PC-9 (cell line): ENCODE measurements at regions not wholly inside any gene's neighbourhood (a gene's known extent, or its start where the extent isn't known, plus 50 kb on each side); places are given as distances from the start of the nearest gene placed in this dataset.

Experiments used
- CTCF ChIP-seq: fragments of 200-600 bp; sonication (generic); conservative IDR thresholded peaks from 2 replicates; pipeline ENCODE4 v1.6.1; 2017; ENCODE audit warnings: mixed run types, antibody characterized with exemption, mild to moderate bottlenecking, moderate library complexity
- EZH2 ChIP-seq: fragments of 200-600 bp; sonication (generic); IDR thresholded peaks from 2 replicates; pipeline ENCODE4 v1.8.0; 2017; ENCODE audit warnings: antibody characterized with exemption, low read depth

- TF ChIP-seq CTCF (no peak), EZH2 (no peak)
These were observed 92.0 kb downstream of the SLC17A6 start for GRCh38 chr11:22430141-22430541.
